GM23338 (cell line): ENCODE measurements at regions not wholly inside any gene's neighbourhood (a gene's known extent, or its start where the extent isn't known, plus 50 kb on each side); places are given as distances from the start of the nearest gene placed in this dataset.
"Not testable (repeated sequence)": the region's sequence is repeated elsewhere in the genome, so short reads cannot be mapped to it uniquely, and the experiment has no call there.

Experiments
- ATAC-seq: fragments of 200-7000 bp; cut with Tn5 transposase; 3 replicates; pipeline ENCODE4 v1.9.1; 2020
- DNase-seq: peaks from one replicate; pipeline ENCODE4 v3.0.0-alpha.2; 2015; ENCODE audit warnings: low spot score
- H2AFZ ChIP-seq: fragments of 200-600 bp; sonication (generic); 2 replicates; pipeline ENCODE4 v1.8.0; 2016; ENCODE audit warnings: antibody characterized with exemption, mild to moderate bottlenecking, moderate library complexity
- H3F3A ChIP-seq: fragments of 200-600 bp; sonication (generic); replicated peaks from 2 replicates; pipeline ENCODE4 v1.8.0; 2017; ENCODE audit warnings: antibody characterized with exemption, mixed run types, low read depth
- H3K27ac ChIP-seq: fragments of 200-600 bp; sonication (generic); 2 replicates; pipeline ENCODE4 v1.6.1; 2016; ENCODE audit warnings: low read depth
- H3K27me3 ChIP-seq: fragments of 200-600 bp; sonication (generic); 2 replicates; pipeline ENCODE4 v1.8.0; 2016; ENCODE audit warnings: mild to moderate bottlenecking, mixed run types, moderate library complexity; ENCODE audit not compliant: insufficient read depth
- H3K36me3 ChIP-seq: fragments of 200-600 bp; sonication (generic); 2 replicates; pipeline ENCODE4 v1.8.0; 2016; ENCODE audit warnings: mild to moderate bottlenecking; ENCODE audit not compliant: insufficient read depth
- H3K4me1 ChIP-seq: fragments of 200-600 bp; sonication (generic); 2 replicates; pipeline ENCODE4 v1.8.0; 2016; ENCODE audit warnings: mild to moderate bottlenecking, moderate library complexity; ENCODE audit not compliant: insufficient read depth
- H3K4me2 ChIP-seq: fragments of 200-600 bp; sonication (generic); 2 replicates; pipeline ENCODE4 v1.7.1; 2017; ENCODE audit warnings: mixed run types
- H3K4me3 ChIP-seq: fragments of 200-600 bp; sonication (generic); 2 replicates; pipeline ENCODE4 v1.6.1; 2016; ENCODE audit warnings: mixed run types
- H3K79me2 ChIP-seq: fragments of 200-600 bp; sonication (generic); replicated peaks from 2 replicates; pipeline ENCODE4 v1.8.0; 2017; ENCODE audit warnings: mild to moderate bottlenecking; ENCODE audit not compliant: insufficient read depth
- H3K9me2 ChIP-seq: fragments of 200-600 bp; sonication (generic); 2 replicates; pipeline ENCODE4 v1.8.0; 2017; ENCODE audit not compliant: insufficient read depth
- H4K20me1 ChIP-seq: fragments of 200-600 bp; sonication (generic); replicated peaks from 2 replicates; pipeline ENCODE4 v1.8.0; 2017; ENCODE audit warnings: mild to moderate bottlenecking; ENCODE audit not compliant: insufficient read depth
- H3K27ac Mint-ChIP-seq: 2 replicates; pipeline ENCODE4 v1.8.0; 2020; ENCODE audit warnings: inconsistent platforms, mild to moderate bottlenecking, moderate library complexity, mixed read lengths
- H3K27me3 Mint-ChIP-seq: 3 replicates; pipeline ENCODE4 v1.8.0; 2022; ENCODE audit warnings: low read depth, mild to moderate bottlenecking, moderate library complexity, mixed read lengths, inconsistent platforms; ENCODE audit not compliant: insufficient read depth, poor library complexity
- H3K36me3 Mint-ChIP-seq: 3 replicates; pipeline ENCODE4 v1.8.0; 2021; ENCODE audit warnings: low read depth, mild to moderate bottlenecking, inconsistent platforms, moderate library complexity, mixed read lengths
- H3K4me1 Mint-ChIP-seq: 3 replicates; pipeline ENCODE4 v1.8.0; 2020; ENCODE audit warnings: mild to moderate bottlenecking, inconsistent platforms, mixed read lengths
- H3K4me3 Mint-ChIP-seq: 3 replicates; pipeline ENCODE4 v1.8.0; 2021; ENCODE audit warnings: moderate library complexity, mild to moderate bottlenecking, inconsistent platforms, mixed read lengths
- H3K9me3 Mint-ChIP-seq: 3 replicates; pipeline ENCODE4 v1.8.0; 2020; ENCODE audit warnings: moderate library complexity, mild to moderate bottlenecking, inconsistent platforms, mixed read lengths
- small RNA-seq: library from RNA; depleted of rRNA; stranded (forward); fragments of <200 nt; gene quantifications from one replicate; pipeline ENCODE3, GENCODE V24; 2014; ENCODE audit warnings: low replicate concordance

GRCh38 chr1:121117622-121118479 lies 66.3 kb downstream of the FAM72B start:
- not testable (repeated sequence) for H3K36me3 Mint-ChIP-seq, H2AFZ ChIP-seq, H3K27me3 Mint-ChIP-seq, H4K20me1 ChIP-seq, H3K9me2 ChIP-seq, H3K27ac Mint-ChIP-seq, H3K36me3 ChIP-seq, H3K4me1 Mint-ChIP-seq, H3K9me3 Mint-ChIP-seq, H3K79me2 ChIP-seq, H3K27me3 ChIP-seq, H3K27ac ChIP-seq, H3F3A ChIP-seq, H3K4me1 ChIP-seq
- peak overlapping the region; percentile 53 for H3K4me3 ChIP-seq
- H3K4me2 ChIP-seq: peak overlapping the region; percentile 68; the same call in 1 of the 2 replicates
- DNase-seq (peak; percentile 50), ATAC-seq (peak; percentile 65)
- H3K4me3 Mint-ChIP-seq: peak overlapping the region; percentile 80

Small RNA genes lying in the stretch of these regions (small RNA-seq; reads per million reads assigned to genes)
- gene RF00003 (1.8 reads per million, percentile 79 among the genes with 10 or more reads in this experiment), gene RNVU1-4 (4.2 reads per million, percentile 91 among the genes with 10 or more reads in this experiment)
